Fibroblast of lung (primary cell): ENCODE measurements at regions not wholly inside any gene's neighbourhood (a gene's known extent, or its start where the extent isn't known, plus 50 kb on each side); places are given as distances from the start of the nearest gene placed in this dataset.

Source experiments
- EZH2 ChIP-seq: IDR thresholded peaks from 2 replicates; pipeline ENCODE4 v1.5.1; 2012; ENCODE audit warnings: low read length, control low read depth, mild to moderate bottlenecking; ENCODE audit errors: missing control alignments
- TF ChIP-seq, protein P1 (sequence below), 2 donors: IDR thresholded peaks in 1 of 2; conservative IDR thresholded peaks in 1 of 2; 1 replicate in 1 of 2; 2 replicates in 1 of 2; pipeline ENCODE4 v1.5.1; 2011 to 2012; ENCODE audit warnings: low read length in 2 of 2, control low read depth in 1 of 2, inconsistent platforms in 1 of 2, low read depth in 1 of 2, mild to moderate bottlenecking in 1 of 2

DNA sequence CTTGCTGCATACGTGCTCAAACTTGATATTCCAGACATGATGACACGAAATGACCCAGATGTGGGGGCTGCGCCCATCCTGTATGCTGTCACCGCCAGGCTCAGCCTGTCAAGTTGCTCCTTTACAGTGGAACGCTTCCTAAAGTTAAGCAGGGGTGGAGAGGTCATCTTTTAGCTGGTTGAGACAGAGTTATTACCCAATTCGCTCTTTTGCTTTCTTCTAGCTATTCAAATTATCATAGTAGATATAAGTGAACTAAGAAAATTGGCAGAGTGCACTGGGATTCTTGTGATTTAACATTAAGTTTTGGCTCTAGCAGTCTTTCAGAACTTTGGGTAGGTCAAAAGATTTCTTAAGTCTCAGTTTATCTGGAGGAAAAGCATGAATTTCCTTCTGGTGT, 69.8 kb upstream of the BASP1 start:
- TF ChIP-seq, protein P1, sequence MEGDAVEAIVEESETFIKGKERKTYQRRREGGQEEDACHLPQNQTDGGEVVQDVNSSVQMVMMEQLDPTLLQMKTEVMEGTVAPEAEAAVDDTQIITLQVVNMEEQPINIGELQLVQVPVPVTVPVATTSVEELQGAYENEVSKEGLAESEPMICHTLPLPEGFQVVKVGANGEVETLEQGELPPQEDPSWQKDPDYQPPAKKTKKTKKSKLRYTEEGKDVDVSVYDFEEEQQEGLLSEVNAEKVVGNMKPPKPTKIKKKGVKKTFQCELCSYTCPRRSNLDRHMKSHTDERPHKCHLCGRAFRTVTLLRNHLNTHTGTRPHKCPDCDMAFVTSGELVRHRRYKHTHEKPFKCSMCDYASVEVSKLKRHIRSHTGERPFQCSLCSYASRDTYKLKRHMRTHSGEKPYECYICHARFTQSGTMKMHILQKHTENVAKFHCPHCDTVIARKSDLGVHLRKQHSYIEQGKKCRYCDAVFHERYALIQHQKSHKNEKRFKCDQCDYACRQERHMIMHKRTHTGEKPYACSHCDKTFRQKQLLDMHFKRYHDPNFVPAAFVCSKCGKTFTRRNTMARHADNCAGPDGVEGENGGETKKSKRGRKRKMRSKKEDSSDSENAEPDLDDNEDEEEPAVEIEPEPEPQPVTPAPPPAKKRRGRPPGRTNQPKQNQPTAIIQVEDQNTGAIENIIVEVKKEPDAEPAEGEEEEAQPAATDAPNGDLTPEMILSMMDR (conservative IDR thresholded peaks at IDR 0.05 in 1 of 2, IDR thresholded peaks at IDR 0.05 in 1 of 2; ENCODE audit: low read depth in 1 of 2, low read length in 2 of 2) = no peak
- no peak for TF ChIP-seq EZH2
